ENCODE measurements at regions not wholly inside any gene's neighbourhood (a gene's known extent, or its start where the extent isn't known, plus 50 kb on each side); places are given as distances from the start of the nearest gene placed in this dataset.

- Histone ChIP-seq H3K4me1 (peaks cover 60% of the 10 kb centered on the region), H3K36me3 (no peaks in the 10 kb centered on the region), H3K4me3 (ENCODE audit: low read depth, low read length) (no peak overlapping the region), H3K27me3 (no peaks in the 10 kb centered on the region), H3K9me3 (peaks cover 23% of the 10 kb centered on the region)
- no peak for DNase-seq
- TF ChIP-seq CTCF (IDR thresholded peaks at IDR 0.05; ENCODE audit: low read depth, low read length): no peak
These were observed 248.0 kb downstream of the MYCN start for GRCh38 chr2:16188261-16188890.

DNA sequence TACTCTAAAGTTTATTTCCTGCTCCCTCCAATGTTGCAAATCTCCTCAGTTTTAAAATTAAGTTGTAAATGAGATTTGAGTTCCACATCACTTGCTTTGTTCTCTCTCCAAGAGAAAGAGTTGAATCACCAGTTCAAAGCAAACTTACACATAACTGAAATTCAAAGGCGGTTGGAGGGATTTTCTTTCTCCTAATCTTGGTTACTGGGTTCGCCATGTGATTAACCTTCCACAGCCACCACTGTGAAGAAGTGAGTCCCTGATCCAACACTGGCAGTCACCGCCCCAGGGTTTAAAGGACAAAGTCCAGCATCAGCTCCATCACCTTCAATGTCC lies 247.1 kb downstream of the MYCN start:
- TF ChIP-seq CTCF (IDR thresholded peaks at IDR 0.05; ENCODE audit: low read depth, low read length): no peak

DNA sequence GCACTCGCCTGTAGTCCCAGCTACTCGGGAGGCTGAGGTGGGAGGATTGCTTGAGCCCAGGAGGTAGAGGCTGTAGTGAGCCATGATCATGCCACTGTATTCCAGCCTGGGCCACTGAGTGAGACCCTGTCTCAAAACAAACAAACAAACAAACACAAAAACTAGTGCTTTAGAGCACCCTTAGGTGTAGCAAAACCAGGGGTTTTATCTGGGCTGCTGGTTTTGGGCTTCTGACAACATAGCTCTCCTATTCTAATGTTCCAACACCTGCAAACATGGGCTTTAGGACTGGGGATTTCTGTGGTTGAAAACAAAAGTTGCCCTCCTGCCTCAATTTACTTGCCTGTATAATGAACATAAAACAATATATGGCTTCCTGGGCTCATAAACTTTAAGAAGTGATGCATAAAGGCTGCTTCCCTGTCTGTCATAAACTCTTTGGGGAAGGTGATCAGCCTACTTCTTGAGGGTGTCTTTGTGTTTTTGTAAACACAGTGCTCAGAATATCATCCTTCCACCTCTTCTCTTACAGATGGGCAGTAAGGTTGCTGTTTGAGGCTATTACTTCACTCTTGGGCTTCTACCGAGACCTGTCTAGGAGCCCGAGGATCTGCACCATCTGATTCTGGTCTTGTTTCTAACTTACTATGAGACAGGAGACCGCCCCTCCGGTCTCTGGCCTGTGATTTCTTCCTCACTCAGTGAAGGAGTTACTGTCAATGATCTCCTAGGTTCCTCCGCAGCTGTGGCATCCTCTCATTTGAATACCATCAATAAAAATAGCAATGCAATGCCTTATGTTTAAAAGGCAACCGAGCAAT lies 246.5 kb downstream of the MYCN start:
- no peak for TF ChIP-seq CTCF (IDR thresholded peaks at IDR 0.05; ENCODE audit: low read depth, low read length)
- Histone ChIP-seq H3K4me3 (ENCODE audit: low read depth, low read length) (no peak overlapping the region), H3K9me3 (peaks cover 15% of the 10 kb centered on the region), H3K27me3 (no peaks in the 10 kb centered on the region), H3K36me3 (no peaks in the 10 kb centered on the region), H3K4me1 (peaks cover 60% of the 10 kb centered on the region)
- peak; percentile 76 for DNase-seq

More for the DNA sequence above, 247.1 kb downstream of the MYCN start:
- Histone ChIP-seq H3K4me1 (peaks cover 60% of the 10 kb centered on the region), H3K9me3 (peaks cover 15% of the 10 kb centered on the region), H3K36me3 (no peaks in the 10 kb centered on the region), H3K4me3 (ENCODE audit: low read depth, low read length) (no peak overlapping the region), H3K27me3 (no peaks in the 10 kb centered on the region)
- DNase-seq: no peak

DNA sequence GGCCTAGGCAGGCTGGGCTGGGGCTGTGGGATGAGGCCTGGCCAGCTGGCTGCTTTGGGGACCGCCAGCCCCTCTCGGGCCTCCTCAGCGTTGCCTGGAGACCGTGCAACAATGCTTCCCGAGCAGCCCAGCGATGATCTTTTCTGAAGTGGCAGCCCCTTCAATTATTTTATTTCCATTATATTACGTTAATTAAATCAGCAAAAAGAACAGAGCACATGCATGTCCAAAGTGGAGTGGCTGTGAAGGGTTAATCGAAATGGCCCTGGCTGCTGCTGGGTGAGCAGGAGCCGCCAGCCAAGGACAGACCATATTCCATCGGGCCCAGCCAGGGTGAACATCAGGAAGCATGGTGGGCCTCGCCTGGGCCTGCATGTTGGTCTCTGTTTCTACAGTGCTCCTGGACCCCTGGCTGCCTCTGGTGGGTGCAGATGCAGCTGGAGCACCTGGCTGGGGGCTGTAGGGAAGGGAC lies 245.5 kb downstream of the MYCN start:
- Histone ChIP-seq H3K4me1 (peaks cover 65% of the 10 kb centered on the region), H3K27me3 (no peaks in the 10 kb centered on the region), H3K9me3 (peaks cover 19% of the 10 kb centered on the region), H3K36me3 (no peaks in the 10 kb centered on the region), H3K4me3 (ENCODE audit: low read depth, low read length) (no peak overlapping the region)
- TF ChIP-seq CTCF (IDR thresholded peaks at IDR 0.05; ENCODE audit: low read depth, low read length): no peak
- DNase-seq: no peak

GRCh38 chr2:16184945-16185660 lies 244.8 kb downstream of the MYCN start:
- peaks cover 19% of the 10 kb centered on the region for H3K9me3 ChIP-seq
- H3K4me1 ChIP-seq: peaks cover 69% of the 10 kb centered on the region
- H3K36me3 ChIP-seq: no peaks in the 10 kb centered on the region
- peak; percentile 89 for DNase-seq
- no peaks in the 10 kb centered on the region for H3K27me3 ChIP-seq
- H3K4me3 ChIP-seq (ENCODE audit: low read depth, low read length): no peak overlapping the region
- TF ChIP-seq CTCF (IDR thresholded peaks at IDR 0.05; ENCODE audit: low read depth, low read length): no peak
